Bronchial epithelial cell (primary cell): ENCODE measurements at regions not wholly inside any gene's neighbourhood (a gene's known extent, or its start where the extent isn't known, plus 50 kb on each side); places are given as distances from the start of the nearest gene placed in this dataset.
"Not testable (repeated sequence)": the region's sequence is repeated elsewhere in the genome, so short reads cannot be mapped to it uniquely, and the experiment has no call there.

Source experiments
- DNase-seq: peaks from one replicate; pipeline ENCODE4 v3.0.0-alpha.2; 2010; ENCODE audit warnings: low read depth
- FAIRE-seq: peaks from 2 replicates; lab custom pipeline; 2011; peaks lifted over from hg19 to GRCh38; lab: Jason Lieb, UNC
- H3K27me3 ChIP-seq: 2 replicates; pipeline ENCODE4 v1.5.1; 2011; ENCODE audit warnings: low read length; ENCODE audit not compliant: control insufficient read depth, insufficient read depth
- H3K36me3 ChIP-seq: 2 replicates; pipeline ENCODE4 v1.5.1; 2011; ENCODE audit warnings: low read length; ENCODE audit not compliant: control insufficient read depth, insufficient read depth
- H3K4me3 ChIP-seq: 2 replicates; pipeline ENCODE4 v1.5.1; 2011; ENCODE audit warnings: mild to moderate bottlenecking, low read depth, low read length, control low read depth
- TF ChIP-seq, protein P1 (sequence below): IDR thresholded peaks from 2 replicates; pipeline ENCODE4 v1.5.1; 2011; ENCODE audit warnings: mild to moderate bottlenecking, moderate library complexity, low read length, control low read depth, inconsistent platforms; ENCODE audit not compliant: insufficient read depth, severe bottlenecking

DNA sequence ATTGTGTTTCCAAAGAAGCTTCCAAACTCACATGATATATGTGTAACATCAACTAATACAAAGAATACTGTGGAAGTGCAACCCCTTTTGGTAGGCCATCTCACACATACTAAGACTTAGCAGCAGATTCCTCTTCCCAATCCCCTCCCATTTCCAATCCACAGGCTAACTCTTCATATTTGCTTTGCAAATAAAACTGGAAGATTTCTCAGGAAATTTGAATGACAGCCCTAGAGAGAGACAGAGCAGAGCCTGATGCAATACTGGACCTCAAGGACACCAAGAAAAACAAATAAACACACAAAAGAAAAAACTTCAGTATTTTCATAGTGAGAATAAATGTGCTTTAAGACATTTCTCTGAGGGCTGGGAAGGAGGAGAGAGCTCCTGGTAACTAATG, 190.2 kb upstream of the BRINP3 start:
- DNase-seq (no peak), FAIRE-seq (no peak)
- TF ChIP-seq, protein P1, sequence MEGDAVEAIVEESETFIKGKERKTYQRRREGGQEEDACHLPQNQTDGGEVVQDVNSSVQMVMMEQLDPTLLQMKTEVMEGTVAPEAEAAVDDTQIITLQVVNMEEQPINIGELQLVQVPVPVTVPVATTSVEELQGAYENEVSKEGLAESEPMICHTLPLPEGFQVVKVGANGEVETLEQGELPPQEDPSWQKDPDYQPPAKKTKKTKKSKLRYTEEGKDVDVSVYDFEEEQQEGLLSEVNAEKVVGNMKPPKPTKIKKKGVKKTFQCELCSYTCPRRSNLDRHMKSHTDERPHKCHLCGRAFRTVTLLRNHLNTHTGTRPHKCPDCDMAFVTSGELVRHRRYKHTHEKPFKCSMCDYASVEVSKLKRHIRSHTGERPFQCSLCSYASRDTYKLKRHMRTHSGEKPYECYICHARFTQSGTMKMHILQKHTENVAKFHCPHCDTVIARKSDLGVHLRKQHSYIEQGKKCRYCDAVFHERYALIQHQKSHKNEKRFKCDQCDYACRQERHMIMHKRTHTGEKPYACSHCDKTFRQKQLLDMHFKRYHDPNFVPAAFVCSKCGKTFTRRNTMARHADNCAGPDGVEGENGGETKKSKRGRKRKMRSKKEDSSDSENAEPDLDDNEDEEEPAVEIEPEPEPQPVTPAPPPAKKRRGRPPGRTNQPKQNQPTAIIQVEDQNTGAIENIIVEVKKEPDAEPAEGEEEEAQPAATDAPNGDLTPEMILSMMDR = no peak
- Histone ChIP-seq H3K4me3 (no peak overlapping the region), H3K27me3 (no peaks in the 10 kb centered on the region), H3K36me3 (no peaks in the 10 kb centered on the region)

DNA sequence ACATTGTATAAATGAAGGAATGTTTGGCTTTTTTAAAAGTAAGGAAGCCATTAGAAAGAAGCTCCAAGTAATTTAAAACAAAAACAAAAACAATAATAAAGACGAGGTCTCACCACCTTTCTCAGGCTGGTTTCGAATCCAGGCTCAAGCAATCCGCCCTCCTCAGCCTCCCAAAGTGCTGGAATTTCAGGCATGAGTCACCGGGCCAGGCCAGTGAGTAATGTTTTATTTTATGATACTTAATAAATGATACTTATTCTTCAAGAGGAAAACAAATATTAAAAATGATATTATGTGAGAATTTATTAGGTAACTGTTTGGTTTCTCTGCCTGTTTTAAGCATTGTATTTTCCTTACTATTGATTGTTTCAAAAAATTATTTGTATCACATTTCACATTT, 201.4 kb upstream of the BRINP3 start:
- TF ChIP-seq, protein P1 = no peak
- peak; percentile 25 for DNase-seq
- no peaks in the 10 kb centered on the region for H3K36me3 ChIP-seq
- FAIRE-seq = no peak
- H3K4me3 ChIP-seq = no peak overlapping the region
- H3K27me3 ChIP-seq = no peaks in the 10 kb centered on the region

DNA sequence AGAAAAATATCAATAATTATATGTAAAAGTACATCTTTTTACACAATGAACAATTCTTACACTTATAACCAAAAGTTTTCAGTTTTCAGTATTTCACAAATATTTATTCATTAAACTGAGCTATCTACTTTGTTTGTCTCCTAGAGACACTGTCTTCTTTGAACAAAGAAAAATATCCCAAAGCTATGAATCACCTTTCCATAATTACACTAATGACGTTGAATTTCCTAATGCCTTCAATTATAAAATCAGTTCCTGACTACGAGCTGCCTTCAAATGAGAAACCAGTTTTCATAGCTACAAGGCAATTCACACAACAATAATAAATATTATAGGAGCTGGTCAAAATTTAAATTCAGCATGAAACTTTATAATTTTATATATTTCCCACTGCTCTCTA, 201.8 kb upstream of the BRINP3 start:
- FAIRE-seq (no peak), DNase-seq (peak; percentile 35)
- Histone ChIP-seq H3K4me3 (no peak overlapping the region), H3K27me3 (no peaks in the 10 kb centered on the region), H3K36me3 (no peaks in the 10 kb centered on the region)
- TF ChIP-seq, protein P1 = no peak

DNA sequence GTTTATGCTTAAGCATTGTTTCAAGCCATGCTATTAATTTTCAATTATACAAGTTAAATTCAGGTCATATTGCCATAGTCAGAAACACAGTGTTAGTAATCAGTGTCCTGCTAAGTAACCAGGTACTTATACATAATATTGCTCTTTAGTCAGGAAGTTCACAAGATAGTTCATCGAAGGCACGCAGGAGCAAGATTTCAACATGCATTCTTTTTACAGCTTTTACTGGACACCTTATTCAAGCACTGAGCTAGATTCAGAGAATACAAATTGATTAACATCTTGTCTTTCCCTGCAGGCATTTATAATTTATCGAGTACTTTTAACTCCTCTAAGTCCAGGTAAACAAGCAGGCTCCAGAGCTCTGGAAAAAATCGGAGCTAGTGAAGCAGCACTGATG, 202.3 kb upstream of the BRINP3 start:
- FAIRE-seq = no peak
- no peak overlapping the region for H3K4me3 ChIP-seq

DNA sequence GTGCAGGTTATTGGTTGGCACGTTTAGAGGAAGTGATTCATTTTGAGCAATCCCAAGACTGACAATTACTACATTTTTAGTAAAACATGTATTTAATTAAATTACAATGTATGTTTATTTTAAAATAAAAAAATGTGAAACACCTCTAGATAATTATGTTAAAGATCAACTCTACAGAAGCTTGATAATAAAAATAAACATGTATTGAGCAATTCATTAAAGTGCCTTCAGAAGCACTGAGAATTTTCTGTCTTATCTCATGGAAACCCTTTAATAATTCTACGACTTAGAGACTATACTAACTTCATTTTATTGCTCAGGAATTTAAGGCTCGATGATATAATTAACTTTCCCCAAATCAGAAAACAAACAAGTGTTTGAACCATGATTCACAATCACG, 208.0 kb upstream of the BRINP3 start:
- Histone ChIP-seq H3K4me3 (no peak overlapping the region), H3K27me3 (no peaks in the 10 kb centered on the region), H3K36me3 (no peaks in the 10 kb centered on the region)
- FAIRE-seq (no peak), DNase-seq (no peak)
- TF ChIP-seq, protein P1 = no peak

More for the DNA sequence above, 202.3 kb upstream of the BRINP3 start:
- no peak for DNase-seq
- TF ChIP-seq, protein P1 = no peak
- H3K36me3 ChIP-seq = no peaks in the 10 kb centered on the region
- H3K27me3 ChIP-seq = no peaks in the 10 kb centered on the region

DNA sequence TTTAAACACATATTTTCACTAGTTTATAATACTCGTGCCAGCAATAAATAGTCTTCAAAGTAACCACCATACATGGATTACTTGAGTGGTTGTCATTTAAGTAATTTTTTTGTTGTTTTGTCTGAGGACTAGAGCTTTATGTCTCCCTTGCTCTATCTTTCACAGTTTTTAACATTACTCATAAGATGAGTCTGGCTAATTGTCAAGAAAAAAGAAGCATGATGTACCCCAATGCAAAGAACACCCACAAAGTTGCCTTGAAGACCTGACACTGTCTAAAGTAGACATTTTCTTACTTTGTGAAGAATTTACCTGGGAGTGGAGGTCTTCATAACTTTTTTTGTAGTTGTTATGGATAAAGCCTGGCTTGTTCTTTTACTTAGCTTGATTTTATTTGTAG, 210.4 kb upstream of the BRINP3 start:
- peak; percentile 6 for DNase-seq
- Histone ChIP-seq H3K4me3 (no peak overlapping the region), H3K36me3 (no peaks in the 10 kb centered on the region), H3K27me3 (no peaks in the 10 kb centered on the region)
- TF ChIP-seq, protein P1 = no peak
- no peak for FAIRE-seq

DNA sequence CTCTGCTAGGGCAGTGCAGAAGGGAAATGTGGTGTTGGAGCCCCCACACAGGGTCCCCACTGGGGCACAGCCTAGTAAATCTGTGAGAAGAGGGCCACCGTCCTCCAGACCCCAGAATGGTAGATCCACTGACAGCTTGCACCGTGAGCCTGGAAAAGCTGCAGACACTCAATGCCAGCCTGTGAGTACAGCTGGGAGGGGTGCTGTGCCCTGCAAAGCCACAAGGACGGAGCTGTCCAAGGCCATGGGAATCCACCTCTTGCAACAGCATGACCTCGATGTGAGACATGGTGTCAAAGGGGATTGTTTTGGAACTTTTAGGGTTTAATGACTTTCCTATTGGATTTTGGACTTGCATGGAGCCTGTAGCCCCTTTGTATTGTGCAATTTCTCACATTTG, 220.8 kb upstream of the BRINP3 start:
- FAIRE-seq, H3K36me3 ChIP-seq, H3K4me3 ChIP-seq, H3K27me3 ChIP-seq, DNase-seq: not testable (repeated sequence)
